Choroid plexus epithelial cell (primary cell): ENCODE measurements at regions not wholly inside any gene's neighbourhood (a gene's known extent, or its start where the extent isn't known, plus 50 kb on each side); places are given as distances from the start of the nearest gene placed in this dataset.
A peak's percentile ranks its signal among the peaks of the same experiment; 100 is the strongest.

Source experiments
- DNase-seq: peaks from one replicate; pipeline ENCODE4 v3.0.0-alpha.2; 2010; ENCODE audit warnings: low read depth
- H3K4me3 ChIP-seq: 2 replicates; pipeline ENCODE4 v1.5.1; 2011; ENCODE audit warnings: low read depth, mild to moderate bottlenecking, control low read depth, low read length, moderate library complexity
- CTCF ChIP-seq: conservative IDR thresholded peaks from 2 replicates; pipeline ENCODE4 v1.5.1; 2011; ENCODE audit warnings: low read depth, mild to moderate bottlenecking, control low read depth, inconsistent platforms, low read length, moderate library complexity

DNA sequence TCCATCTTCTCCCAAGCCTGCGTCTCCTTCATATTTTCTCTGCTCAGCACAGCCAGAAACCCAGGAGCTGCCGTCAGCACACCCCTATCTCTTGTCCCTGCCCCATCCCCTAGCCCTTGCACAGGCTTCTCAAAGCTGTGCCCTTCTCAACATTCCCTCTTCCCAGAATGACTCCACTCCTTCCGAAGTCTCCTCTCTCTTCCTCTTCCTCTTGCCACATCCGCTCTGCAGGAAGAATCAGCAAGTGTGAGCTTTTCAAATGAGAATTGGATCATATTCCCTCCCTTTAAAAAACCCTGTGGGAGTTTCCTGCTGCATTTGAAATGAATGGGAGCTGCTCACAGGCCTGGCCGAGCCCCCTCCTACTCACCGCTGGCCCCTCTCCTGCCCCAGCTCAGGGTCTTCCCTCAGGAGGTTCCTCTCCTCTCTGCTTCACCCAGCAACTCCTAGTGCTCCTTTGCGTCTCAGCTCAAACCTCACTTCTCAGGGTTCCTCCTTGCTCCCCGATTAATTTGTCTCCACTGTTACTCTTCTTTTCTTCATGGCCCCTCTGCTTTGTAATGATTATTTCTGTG, 528.5 kb upstream of the CCDC196 start:
- no peak for TF ChIP-seq CTCF

DNA sequence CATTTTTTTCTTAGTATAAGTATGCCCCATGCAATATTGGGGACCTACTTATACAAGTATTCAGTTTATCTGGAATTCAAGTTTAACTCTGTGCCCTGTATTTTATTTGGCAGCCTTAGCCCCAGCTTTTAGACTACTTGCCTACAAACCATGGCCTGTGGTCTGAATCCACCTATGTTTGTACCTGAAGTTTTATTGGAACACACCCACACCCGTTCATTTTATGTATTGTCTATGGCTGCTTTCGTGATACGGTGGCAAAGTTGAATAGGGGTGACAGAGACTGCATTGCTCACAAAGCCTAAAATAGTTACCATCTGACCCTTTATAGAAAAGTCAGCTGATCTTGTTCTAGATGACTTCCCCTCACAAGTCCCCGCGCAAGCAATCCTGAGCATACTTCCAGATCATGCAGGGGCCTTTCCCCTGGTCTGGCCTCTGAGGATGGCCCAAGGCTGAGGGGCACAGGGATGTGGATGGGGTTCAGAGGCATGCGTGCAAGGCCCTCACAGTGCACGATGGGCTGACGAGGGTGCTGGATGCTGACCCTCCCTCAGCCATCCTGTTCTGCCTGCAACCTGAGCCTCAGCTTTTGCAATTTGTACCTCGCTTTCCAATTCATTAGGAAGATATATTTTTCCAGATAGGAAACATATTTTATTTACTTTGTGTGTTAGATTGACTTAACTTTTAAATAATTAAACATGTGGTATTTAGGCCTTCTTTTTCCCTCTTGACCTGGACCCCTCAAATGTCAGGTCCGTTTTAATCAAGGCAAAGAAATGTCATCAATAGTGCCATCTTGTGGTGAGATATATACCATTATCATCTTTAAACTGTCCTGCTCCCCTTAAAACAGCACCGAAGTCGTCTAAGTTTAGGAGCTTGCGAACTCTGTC, 527.3 kb upstream of the CCDC196 start:
- TF ChIP-seq CTCF = peak; percentile 50
- DNase-seq = peak; percentile 51
- H3K4me3 ChIP-seq = no peak overlapping the region

More for the DNA sequence above, 528.5 kb upstream of the CCDC196 start:
- DNase-seq = no peak
- no peak overlapping the region for H3K4me3 ChIP-seq

DNA sequence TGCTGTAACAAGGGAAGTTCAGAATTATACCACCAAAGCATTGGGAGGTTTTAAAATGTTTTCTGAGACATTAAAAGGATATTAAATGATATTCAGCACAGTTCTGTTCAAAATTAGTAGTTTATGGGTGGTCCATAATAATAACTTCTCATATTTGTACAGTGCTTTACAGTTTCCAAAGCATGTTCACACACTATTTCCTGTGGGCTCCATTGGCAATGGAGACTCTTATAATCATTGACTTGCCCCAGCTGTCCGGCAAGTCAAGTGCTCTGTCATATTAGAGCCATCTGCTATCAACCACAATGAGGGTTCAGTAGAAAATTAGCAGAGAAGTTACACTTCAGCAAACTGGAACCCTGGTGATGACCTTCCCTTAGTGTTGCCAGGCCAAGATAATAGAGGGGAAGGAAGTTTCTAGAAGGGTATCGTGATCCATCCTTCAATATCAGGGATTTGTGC, 526.6 kb upstream of the CCDC196 start:
- no peak overlapping the region for H3K4me3 ChIP-seq
- no peak for TF ChIP-seq CTCF
- DNase-seq = no peak

DNA sequence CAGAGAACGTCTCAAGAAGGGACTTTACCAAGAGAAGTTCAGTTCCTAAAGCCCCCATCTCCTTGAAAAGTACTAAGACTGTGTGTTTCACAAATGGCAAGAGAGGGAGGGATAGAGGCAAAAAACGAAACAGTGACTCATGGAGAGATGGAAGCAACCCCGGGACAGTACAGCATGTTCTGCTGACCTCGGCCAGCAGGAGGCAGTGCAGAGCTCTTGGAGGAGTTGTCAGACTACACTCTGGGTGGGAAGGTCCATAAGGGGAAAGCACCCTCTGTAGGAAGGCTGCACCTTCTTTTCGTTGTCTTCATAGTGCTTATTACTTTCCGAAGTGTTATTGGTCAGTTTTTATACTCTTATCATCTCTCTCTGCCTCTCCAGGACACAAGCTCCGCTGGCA, 525.2 kb upstream of the CCDC196 start:
- no peak overlapping the region for H3K4me3 ChIP-seq
- DNase-seq = peak; percentile 60

GRCh38 chr14:65962952-65963351, 523.2 kb upstream of the CCDC196 start:
- no peak for DNase-seq
- no peak for TF ChIP-seq CTCF
- no peak overlapping the region for H3K4me3 ChIP-seq

More for the DNA sequence above, 525.2 kb upstream of the CCDC196 start:
- TF ChIP-seq CTCF = peak; percentile 76

DNA sequence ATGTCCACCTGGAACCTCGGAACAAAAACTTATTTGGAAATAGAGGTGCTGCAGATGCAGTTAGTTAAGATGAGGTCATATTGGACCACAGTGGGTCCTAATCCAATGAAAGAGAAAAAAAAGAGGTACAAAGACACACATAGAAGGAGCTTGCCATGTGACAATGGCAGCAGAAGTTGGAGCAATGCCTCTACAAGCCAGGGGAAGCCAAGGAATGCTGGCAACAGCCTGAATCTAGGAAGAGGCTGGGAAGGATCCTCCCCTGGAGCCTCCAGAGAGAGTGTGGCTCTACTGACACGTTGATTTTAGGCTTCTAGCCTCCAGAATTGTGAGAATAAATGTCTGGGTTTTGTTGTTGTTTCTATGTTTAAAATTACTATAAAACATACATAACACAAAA, 521.8 kb upstream of the CCDC196 start:
- TF ChIP-seq CTCF = no peak
- H3K4me3 ChIP-seq = no peak overlapping the region
- no peak for DNase-seq
